ENCODE measurements at regions not wholly inside any gene's neighbourhood (a gene's known extent, or its start where the extent isn't known, plus 50 kb on each side); places are given as distances from the start of the nearest gene placed in this dataset.
"Not testable (repeated sequence)": the region's sequence is repeated elsewhere in the genome, so short reads cannot be mapped to it uniquely, and the experiment has no call there.

GRCh38 chr6:51159260-51159659 lies 340.6 kb downstream of the TFAP2B start:
- DNase-seq: not testable (repeated sequence)

DNA sequence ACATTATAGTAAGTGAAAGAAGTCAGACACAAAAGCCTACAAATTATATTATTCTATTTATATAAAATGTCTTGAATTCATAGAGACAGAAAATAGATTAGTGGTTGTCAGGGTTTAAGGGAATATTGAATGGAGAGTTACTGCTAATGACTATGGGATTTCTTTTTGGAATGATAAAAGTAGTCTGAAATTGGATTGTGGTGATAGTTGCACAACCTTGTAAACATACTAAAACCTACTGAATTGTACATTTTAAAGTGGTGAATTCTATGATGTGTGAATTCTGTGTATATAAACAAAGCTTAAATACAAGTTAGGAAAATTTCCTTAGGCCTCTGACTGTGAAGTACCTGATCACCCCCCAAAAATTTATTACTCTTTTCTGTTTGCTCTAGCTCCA lies 343.1 kb downstream of the TFAP2B start:
- no peak for DNase-seq

DNA sequence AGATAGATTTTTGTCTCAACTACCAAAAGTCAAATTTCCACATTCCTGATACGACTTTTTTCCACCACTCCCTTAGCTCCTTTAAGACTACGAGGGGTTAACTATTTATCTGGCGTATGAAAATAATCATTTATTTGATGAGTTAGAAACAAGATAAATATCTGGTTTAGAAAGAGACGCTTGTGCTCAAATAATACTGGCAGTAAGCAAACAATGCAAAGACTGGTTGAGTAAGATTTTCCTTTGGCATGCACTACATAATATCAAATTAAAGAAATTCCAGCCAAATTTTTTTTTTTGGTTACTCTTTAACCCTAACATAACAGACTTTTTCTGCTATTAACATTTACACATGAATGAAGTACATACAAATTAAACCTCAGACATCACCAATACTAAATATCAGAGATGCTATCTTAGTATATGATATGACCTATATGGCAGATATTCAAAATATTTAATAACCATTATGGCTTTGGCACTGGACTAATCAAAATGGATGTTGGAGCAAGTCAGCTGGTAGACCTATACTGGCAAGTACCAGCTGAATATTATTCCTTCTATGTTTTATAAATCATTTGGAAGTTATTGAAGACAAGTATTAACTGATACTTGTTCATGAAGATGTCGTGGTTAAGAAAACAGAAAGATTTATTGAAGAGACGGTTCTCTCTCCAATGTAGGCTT lies 345.3 kb downstream of the TFAP2B start:
- DNase-seq: no peak

- no peak for DNase-seq
Observed at GRCh38 chr6:51166914-51167313, 348.2 kb downstream of the TFAP2B start.

DNA sequence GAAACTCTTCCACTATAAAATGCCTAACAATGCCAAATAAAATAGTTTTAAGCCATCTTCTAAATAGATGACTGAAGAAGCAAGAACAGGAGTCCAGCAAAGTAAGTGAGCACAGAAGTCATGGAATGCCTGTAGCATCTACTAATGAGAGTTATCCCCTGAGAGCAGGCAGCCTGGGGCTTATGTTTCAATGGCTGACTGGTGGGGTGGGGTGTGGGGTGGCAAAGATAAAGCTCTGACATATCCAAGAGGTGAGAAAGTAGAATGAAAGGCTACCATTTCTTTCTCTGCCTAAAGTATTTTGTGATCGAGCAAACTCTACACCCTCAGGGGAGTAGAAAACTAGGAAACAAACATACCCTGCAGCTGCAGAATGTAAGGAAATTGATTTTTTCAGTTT lies 348.8 kb downstream of the TFAP2B start:
- no peak for DNase-seq

DNA sequence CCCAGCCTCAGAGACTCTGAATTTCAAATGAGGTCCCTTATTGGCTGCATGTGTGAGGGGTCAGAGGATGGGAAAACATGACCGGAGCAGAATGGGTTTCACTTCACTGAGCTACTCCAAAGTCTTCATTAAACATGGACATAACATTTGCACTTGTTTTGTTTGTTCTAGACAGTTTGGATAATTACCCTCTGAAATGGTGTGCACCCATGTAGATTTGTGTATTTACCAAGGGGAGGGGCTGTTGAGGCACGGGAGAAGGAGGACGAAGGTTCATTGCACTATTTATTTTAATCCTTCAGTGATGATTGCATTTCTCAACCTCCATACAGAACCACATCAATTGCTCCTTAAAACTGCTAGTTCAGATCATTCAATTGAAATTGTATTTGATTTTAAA lies 364.2 kb downstream of the TFAP2B start:
- DNase-seq: no peak

DNA sequence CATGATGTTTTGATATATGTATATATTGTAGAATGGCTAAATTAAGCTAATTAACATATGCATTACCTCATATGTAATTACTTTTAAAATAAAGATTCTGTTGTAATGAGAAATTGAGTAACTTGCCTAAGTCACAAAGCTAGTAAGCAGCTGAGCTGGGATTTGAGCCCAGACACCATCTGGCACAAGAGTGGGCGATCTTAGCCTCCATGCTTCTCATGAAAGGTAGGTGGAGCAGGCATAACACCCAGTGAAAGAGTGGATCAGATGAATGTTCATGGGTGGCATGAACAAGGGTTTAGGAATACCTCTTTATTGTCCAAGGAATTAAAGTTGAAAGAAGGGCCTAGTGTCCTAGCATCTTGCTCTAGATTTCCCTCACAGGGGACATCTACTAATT lies 365.4 kb downstream of the TFAP2B start:
- no peak for DNase-seq

DNA sequence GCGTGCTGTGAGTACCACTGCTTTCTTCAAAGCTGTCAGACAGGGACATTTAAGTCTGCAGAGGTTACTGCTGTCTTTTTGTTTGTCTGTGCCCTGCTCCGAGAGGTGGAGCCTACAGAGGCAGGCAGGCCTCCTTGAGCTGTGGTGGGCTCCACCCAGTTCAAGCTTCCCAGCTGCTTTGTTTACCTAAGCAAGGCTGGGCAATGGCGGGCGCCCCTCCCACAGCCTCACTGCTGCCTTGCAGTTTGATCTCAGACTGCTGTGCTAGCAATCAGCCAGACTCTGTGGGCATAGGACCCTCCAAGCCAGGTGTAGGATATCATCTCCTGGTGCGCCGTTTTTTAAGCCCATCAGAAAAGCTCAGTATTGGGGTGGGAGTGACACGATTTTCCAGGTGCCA lies 374.5 kb downstream of the TFAP2B start:
- DNase-seq: not testable (repeated sequence)

GRCh38 chr6:51199105-51199552 lies 380.5 kb downstream of the TFAP2B start:
- no peak for DNase-seq

GRCh38 chr6:51199733-51200260 lies 381.1 kb downstream of the TFAP2B start:
- DNase-seq: no peak

- DNase-seq: no peak
Observed at GRCh38 chr6:51200676-51201075, 382.0 kb downstream of the TFAP2B start.

- DNase-seq: not testable (repeated sequence)
Observed at GRCh38 chr6:51202653-51203052, 384.0 kb downstream of the TFAP2B start.

- DNase-seq: no peak
Observed at GRCh38 chr6:51203504-51203903, 384.8 kb downstream of the TFAP2B start.

DNA sequence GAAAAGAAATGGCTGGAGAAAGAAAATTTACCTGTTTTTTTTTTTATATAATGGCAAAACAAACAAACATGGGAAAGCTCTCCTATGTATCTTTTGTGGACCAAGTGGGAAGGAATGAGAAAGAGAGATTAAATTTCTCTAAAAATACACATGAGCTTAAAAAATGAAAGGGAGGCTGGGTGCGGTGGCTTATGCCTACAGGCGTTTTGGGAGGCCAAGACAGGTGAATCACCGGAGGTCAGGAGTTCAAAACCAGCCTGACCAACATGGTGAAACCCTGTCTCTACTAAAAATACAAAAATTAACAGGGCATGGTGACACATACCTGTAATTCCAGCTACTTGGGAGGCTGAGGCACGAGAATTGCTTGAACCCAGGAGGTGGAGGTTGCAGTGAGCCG lies 388.0 kb downstream of the TFAP2B start:
- not testable (repeated sequence) for DNase-seq

- DNase-seq: no peak
Observed at GRCh38 chr6:51209651-51210050, 391.0 kb downstream of the TFAP2B start.

DNA sequence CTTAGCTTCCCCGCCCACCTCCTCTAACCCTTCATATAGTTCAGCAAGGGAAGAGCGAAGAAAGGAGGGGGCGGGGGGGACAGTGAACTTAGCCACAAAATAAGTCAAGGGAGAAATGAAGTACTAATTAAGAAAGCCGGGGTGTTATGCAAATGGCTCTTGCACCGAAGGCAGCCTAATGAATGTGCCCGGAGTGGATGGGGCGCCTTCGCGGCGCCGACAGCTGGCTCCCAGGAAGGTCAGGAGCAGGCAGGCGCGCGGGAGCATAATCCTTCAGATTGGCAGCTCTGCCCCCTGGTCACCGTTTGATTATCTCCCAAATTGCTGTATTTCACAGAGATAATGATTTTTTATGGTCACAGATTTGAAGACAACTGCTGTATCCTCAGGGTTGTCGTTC lies 395.1 kb downstream of the TFAP2B start:
- no peak for DNase-seq

DNA sequence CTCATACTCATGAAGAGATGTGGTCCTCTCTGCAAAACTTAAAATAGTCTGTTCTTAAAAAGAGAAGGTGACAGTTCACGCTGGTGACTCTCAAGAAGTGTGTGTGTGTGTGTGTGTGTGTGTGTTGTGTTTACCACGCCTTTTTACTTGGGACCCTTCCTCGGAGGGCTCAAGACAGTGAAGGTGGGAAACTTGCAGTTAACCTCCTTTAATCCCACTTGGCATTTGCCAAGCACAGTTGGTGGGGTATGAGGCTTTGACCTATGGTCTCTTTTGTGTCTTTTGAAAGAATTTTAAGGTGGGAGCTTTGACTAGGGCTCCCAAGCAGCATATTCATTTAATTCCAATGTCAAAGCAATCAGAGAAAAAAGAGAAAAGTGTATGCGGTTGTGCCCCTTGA lies 395.8 kb downstream of the TFAP2B start:
- DNase-seq: no peak

DNA sequence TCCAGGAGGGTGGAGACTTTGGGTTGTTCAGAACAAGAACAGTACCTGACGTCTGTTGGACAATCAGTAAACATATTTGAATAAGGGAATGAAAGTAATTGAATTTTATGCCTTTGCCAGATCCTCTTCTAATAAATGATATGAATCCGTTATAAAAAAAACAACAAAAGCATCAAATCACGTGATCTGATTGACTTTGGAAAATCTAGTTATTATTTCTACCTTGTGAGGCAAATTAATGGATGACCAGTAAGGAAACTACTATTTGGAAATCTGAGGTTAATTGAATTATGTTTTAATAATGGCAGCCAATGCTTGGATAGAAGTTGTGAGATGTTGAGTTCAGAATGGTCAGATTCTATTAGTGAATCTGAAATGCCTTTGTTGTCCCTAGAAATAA lies 399.5 kb downstream of the TFAP2B start:
- DNase-seq: no peak

- DNase-seq: not testable (repeated sequence)
Observed at GRCh38 chr6:51224580-51225240, 406.0 kb downstream of the TFAP2B start.

GRCh38 chr6:51241376-51241775 lies 422.7 kb downstream of the TFAP2B start:
- DNase-seq: no peak

DNA sequence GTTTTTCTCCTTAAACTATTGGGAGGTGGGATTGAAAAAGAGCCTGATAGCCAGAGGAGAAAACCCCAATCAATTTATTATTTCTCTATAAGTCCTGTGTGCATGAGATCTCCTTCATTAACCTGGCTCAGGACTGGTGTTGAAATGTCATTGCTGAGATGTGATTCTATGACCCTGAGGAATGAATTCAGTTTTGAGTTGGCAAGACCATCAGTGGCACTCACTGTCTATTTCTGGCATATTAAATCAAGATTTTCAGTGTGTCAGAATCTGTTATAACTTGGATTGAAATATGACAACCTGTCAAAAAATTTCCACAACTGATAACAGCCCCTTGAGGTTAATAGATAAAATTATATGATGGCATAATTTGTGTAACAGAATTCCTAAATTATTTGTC lies 431.1 kb downstream of the TFAP2B start:
- no peak for DNase-seq

DNA sequence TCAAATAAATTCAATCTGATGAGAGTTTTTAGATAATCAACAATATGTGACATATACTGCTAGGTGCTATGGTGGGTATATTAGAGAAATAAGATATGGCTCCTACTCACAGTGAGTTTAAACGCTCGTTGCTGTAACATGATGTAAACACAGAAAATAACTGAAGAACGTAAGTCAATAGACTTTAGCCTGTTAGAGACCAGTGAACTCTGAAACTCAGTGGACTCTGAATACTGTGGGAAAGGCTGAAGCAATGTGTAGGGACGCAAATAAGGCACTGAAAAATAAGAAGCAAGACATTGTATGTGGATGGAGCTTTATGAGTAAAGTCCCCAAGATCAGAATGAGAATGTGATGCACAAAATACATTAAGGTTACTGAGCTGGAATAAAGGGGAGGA lies 431.6 kb downstream of the TFAP2B start:
- DNase-seq: no peak

DNA sequence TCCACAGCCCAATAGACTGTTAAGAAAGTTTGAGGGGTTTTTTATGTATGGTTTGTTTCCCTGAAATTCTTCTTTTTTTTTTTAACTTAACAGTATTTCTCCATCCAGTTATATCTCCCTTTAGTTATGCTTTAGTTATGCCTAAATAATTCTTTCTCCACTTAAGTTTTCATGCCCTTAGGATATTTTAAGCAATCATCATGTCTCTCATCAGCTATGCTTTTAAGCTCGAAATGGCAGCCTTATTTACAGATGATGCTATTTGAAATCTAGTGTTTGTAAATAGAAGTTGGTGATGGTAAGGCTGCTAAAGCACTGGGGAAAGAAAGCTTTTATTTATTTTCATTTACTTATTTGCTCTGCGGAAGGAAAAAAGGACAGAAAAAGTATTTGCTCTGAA lies 439.3 kb downstream of the TFAP2B start:
- DNase-seq: no peak

DNA sequence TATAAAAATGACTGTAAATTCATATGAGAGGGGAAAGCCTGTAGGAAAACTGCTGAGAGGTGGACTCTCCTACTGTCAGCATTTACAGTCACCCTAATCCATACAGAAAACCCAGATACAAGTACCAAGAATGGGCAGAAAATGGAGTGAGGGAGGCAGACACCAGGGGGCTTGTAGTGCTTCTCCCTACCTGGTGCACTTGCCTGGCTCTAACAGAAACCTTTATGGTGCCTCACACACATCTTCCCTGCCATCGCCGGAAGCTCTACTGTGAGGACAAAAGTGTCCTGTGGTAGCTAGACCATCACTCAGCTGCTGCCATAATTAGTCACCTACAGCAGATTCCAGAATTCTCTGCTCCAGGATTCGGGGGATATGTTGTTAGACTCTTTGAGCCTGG lies 441.3 kb downstream of the TFAP2B start:
- DNase-seq: no peak

DNA sequence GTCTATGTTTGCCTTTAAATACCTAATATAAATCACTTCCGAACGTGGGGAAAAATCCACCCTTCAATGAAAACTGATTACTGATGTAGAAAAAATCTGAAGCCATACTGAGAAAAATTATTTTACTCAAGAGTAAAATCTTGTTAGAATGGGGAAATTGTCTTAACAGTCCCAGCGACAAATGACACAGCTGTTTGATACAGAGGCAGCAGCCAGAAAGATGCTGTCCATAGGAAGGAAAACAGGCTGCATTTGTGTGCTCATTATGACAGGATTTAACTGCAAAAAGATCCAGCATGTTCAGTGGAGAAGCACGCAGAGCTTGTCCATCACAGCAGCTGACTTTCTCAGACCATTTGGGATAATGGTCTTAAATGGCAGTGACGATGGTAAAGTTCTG lies 443.0 kb downstream of the TFAP2B start:
- no peak for DNase-seq
